ENCODE measurements at regions not wholly inside any gene's neighbourhood (a gene's known extent, or its start where the extent isn't known, plus 50 kb on each side); places are given as distances from the start of the nearest gene placed in this dataset.

GRCh38 chr10:120381931-120382330 lies 75.1 kb upstream of the PLPP4 start:
- no peak for DNase-seq

GRCh38 chr10:120382360-120382759 lies 74.7 kb upstream of the PLPP4 start:
- no peak for DNase-seq

GRCh38 chr10:120385992-120386391 lies 71.0 kb upstream of the PLPP4 start:
- no peak for DNase-seq

DNA sequence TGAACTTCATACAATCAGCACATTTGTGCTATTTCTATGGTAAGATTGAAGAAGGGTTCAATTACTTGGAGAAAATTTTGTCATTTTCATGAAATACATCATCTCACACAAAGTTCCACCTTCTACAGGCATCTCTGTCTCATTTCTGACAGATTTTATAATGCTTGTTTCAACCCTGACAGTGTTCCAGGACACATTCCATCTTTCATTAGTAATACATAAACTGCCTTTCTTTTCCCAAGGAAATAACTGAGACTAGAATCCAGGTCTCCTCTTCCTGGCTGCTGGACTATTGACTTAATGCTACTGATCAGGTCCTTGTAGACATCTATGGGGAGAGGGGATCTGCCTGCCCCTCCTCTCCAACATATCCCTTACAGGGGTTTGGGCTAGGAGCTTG lies 70.1 kb upstream of the PLPP4 start:
- no peak for DNase-seq

DNA sequence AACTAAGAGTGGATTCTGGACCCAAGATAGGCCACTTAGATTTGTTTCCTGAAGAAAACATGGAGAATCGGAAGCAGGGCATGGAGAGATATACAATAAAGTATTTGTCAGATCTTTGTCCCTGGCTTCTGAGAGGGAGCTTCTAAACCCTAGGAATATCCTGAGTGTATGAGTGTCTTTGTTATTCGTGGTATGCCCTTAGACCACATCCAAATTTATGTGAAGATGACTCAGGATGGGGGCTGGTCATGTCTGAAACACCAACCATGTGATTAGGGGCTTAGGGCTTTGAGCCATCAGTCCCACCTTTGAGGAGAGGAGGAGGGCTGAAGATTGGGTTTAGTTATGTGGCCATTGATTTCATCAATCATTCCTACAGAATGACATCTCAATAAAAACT lies 69.7 kb upstream of the PLPP4 start:
- no peak for DNase-seq

- DNase-seq, result no peak
Observed at GRCh38 chr10:120392245-120392644, 64.8 kb upstream of the PLPP4 start.

DNA sequence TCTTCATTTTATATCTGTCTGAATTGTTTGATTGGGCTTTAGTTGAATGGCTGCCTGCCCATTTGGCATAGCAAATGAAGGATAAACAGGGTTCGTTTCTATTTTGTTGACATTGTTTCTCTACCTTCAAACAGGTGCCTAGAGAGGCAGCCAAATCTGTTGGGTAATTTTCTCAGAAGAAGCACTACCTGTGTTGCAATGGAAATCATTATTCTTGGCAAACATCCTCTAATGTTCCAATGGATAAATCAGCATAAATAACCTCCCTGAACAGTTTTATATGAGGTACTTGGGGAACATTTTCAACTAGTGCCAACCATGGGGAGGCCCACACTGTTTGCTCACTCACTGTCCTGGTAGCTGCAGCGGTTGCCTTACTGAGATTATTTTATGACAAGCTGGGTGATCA lies 64.4 kb upstream of the PLPP4 start:
- no peak for DNase-seq

DNA sequence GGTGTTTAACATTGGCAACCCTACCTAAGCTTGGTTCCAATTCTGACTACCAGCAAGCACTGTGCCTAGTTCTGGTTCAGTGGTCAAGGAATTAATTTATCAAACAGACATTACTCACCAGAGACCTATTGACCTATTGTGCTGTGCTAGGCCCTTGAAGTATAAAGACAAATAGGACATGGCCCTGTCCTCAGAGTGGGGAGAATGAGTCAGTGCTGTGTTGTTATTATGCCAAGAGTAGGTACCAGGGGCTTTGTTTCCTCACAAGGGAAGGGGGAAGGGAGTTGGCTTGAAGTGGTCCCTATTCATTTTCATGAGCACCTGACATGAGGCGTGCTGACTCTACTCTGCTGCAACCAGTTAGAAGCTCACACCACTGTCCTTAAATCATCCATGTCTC lies 62.6 kb upstream of the PLPP4 start:
- no peak for DNase-seq

DNA sequence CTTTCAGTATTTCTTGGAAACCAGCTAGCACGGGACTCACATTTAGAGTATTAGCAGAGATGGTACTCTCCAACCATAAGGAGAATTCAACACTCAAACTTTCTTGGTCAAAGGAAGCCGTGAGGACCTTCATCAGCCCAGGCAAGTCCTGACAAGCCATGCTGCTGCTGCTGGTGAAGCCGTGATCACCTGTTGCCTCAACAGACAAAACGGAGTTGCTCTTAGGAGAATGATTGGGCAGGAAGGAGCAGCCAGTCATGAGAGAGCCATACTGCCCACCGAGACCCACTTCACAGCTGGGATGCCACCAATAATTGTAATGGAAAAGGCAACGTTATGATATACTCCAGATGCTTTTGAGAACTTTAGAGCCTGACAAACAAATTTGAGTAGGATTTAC lies 60.8 kb upstream of the PLPP4 start:
- no peak for DNase-seq

DNA sequence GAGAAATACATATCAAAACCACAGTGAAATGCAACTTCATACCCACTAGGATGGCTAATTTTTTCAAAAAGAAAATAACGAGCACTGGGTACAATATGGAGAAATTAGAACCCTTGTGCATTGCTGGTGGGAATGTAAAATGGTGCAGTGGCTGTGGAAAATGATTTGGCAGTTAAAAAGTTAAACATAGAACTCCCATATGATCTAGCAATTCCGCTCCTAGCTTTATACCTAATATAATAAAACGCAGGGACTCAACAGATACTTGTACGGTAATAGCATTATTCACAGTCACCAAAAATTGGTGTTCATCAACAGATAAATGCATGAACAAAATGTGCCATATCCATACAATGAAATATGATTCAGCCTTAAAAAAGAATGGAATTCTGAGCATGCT lies 58.8 kb upstream of the PLPP4 start:
- DNase-seq, result no peak

DNA sequence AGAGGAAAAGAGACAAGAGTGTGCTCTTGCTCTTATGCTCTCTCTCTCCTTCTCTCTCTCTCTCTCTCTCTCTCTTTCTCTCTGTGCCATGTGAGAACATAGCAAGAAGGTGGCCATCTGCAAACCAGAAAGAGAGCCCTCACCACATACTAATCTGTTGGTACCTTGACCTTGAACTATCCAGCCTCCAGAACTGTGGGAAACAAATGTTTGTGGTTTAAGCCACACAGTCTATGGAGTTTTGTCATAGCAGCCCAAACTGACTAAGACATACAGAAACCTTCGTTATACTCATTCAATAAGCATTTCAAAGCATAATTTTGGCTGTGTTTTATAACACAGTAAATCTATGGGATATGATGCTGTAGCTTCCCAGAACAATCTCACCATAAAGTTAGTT lies 56.4 kb upstream of the PLPP4 start:
- DNase-seq, result no peak

DNA sequence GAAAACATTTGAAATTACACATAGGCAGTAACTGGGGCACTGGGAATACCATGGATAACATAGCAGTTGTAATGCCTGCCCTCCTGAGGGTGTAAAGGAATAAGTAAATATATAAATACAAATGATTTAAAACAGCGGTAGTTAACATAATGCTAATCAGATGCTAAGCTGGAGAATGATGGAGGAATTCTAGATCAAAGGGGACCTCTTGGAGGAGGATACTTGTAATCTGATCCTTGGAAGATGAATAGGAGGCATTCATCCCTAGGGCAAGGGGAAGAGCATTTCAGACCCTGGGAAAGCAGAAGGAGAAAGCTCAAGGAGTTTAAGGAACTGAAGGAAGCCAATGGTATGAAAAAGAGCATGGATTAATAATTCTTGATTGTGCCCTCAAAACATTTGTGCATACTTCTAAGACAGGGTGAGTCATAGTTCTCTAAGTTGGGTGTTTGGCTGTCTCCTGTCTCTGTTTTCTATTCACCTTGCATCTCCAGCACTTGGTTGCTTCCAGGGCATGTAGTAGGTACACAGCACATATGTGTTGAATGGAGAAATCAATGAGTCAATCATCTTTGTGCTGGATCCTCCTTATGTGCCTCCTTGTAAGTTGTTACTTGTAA lies 54.8 kb upstream of the PLPP4 start:
- no peak for DNase-seq

GRCh38 chr10:120403109-120403508 lies 53.9 kb upstream of the PLPP4 start:
- DNase-seq, result no peak

GRCh38 chr10:120406376-120406775 lies 50.7 kb upstream of the PLPP4 start:
- no peak for DNase-seq

Measured in T-helper 1 cell (primary cell).